ENCODE measurements at regions not wholly inside any gene's neighbourhood (a gene's known extent, or its start where the extent isn't known, plus 50 kb on each side); places are given as distances from the start of the nearest gene placed in this dataset.
A peak's percentile ranks its signal among the peaks of the same experiment; 100 is the strongest.

GRCh38 chr1:229199261-229200243, 71.4 kb upstream of the RAB4A start:
- Mint-ChIP-seq H3K27ac (peak overlapping the region; percentile 44; the same call in 1 of the 2 replicates), H3K9me3 (no peaks in the 10 kb centered on the region), H3K36me3 (ENCODE audit: low read depth) (no peaks in the 10 kb centered on the region), H3K27me3 (ENCODE audit: insufficient read depth, low read depth, poor library complexity) (peaks cover 6% of the 10 kb centered on the region), H3K4me3 (no peak overlapping the region), H3K4me1 (peaks cover 40% of the 10 kb centered on the region)
- peak overlapping the region; percentile 60 for H2AFZ ChIP-seq
- H3K27me3 ChIP-seq (ENCODE audit: insufficient read depth) = no peaks in the 10 kb centered on the region
- no peaks in the 10 kb centered on the region for H3K36me3 ChIP-seq (ENCODE audit: insufficient read depth)
- ATAC-seq (peak; percentile 28), DNase-seq (ENCODE audit: low spot score) (peak; percentile 53)
- no peaks in the 10 kb centered on the region for H3K9me2 ChIP-seq (ENCODE audit: insufficient read depth)
- peaks cover 19% of the 10 kb centered on the region for H3K4me1 ChIP-seq (ENCODE audit: insufficient read depth)
- no peak overlapping the region for H3K4me3 ChIP-seq
- no peak for TF ChIP-seq EZH2 (IDR thresholded peaks at IDR 0.05; ENCODE audit: low read depth, unreplicated experiment)
- TF ChIP-seq ZNF331 (CRISPR knock-in tag; IDR thresholded peaks at IDR 0.05; ENCODE audit: low read depth) = no peak
- TF ChIP-seq ZNF114 (CRISPR knock-in tag; IDR thresholded peaks at IDR 0.05) = no peak
- TF ChIP-seq, protein P1, sequence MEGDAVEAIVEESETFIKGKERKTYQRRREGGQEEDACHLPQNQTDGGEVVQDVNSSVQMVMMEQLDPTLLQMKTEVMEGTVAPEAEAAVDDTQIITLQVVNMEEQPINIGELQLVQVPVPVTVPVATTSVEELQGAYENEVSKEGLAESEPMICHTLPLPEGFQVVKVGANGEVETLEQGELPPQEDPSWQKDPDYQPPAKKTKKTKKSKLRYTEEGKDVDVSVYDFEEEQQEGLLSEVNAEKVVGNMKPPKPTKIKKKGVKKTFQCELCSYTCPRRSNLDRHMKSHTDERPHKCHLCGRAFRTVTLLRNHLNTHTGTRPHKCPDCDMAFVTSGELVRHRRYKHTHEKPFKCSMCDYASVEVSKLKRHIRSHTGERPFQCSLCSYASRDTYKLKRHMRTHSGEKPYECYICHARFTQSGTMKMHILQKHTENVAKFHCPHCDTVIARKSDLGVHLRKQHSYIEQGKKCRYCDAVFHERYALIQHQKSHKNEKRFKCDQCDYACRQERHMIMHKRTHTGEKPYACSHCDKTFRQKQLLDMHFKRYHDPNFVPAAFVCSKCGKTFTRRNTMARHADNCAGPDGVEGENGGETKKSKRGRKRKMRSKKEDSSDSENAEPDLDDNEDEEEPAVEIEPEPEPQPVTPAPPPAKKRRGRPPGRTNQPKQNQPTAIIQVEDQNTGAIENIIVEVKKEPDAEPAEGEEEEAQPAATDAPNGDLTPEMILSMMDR (conservative IDR thresholded peaks at IDR 0.05; ENCODE audit: low read depth in 2 of 2) = 0 out of 4 replicates have a peak, but pooled peaks of 1 of the 2 experiments have one; percentile 8
- H3F3A ChIP-seq (replicated peaks; ENCODE audit: low read depth) = no peaks in the 10 kb centered on the region; the same call in 1 of the 2 replicates
- peak overlapping the region; percentile 52; the same call in 1 of the 2 replicates for H3K4me2 ChIP-seq
- no peaks in the 10 kb centered on the region for H4K20me1 ChIP-seq (replicated peaks; ENCODE audit: insufficient read depth)
- H3K79me2 ChIP-seq (replicated peaks; ENCODE audit: insufficient read depth) = no peaks in the 10 kb centered on the region
- no peak overlapping the region; the same call in 1 of the 2 replicates for H3K27ac ChIP-seq (ENCODE audit: low read depth)

DNA sequence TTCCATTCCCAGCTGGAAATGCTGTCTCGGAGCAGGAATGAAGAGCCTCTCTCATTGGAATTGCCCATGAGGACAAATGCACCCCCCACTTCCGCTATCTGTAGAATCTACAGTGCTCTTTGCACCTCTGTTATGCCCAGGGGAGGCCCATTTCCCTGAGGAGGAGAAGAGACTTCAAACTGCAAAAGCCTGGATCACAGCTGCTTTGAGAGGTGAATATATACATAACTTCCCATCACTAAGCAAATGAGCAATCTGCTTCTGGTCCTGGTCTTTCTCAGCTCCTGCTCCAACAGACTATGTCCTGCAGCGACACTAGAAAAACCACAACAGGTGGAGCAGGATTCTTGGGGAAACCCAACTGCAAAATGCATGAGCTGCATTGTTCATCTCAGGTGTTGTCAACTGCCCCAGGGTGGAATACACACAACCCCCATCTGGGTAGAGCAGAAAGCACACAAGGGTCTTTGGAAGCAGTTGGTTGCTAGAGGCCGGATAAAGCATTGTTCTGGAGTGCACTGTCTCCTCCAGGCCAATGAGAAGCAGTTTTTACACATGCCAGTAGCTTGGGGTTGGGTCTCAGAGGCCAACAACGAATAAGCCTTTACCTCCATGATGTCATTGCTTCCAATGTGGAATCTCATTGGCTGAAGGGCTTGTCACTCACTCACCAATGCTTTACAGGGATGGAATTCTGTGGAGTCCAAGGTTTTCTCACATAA, 67.7 kb upstream of the RAB4A start:
- ATAC-seq (peak; percentile 95), DNase-seq (ENCODE audit: low spot score) (peak; percentile 98)
- no peak overlapping the region for H3K4me3 Mint-ChIP-seq
- Histone ChIP-seq H3F3A (replicated peaks; ENCODE audit: low read depth) (no peaks in the 10 kb centered on the region; the same call in 1 of the 2 replicates), H3K27ac (ENCODE audit: low read depth) (peak overlapping the region; percentile 70; the same call in 1 of the 2 replicates), H3K36me3 (ENCODE audit: insufficient read depth) (no peaks in the 10 kb centered on the region), H3K27me3 (ENCODE audit: insufficient read depth) (no peaks in the 10 kb centered on the region), H3K4me2 (peak overlapping the region; percentile 33), H3K79me2 (replicated peaks; ENCODE audit: insufficient read depth) (no peaks in the 10 kb centered on the region), H3K4me3 (no peak overlapping the region), H4K20me1 (replicated peaks; ENCODE audit: insufficient read depth) (no peaks in the 10 kb centered on the region), H3K9me2 (ENCODE audit: insufficient read depth) (peaks cover 7% of the 10 kb centered on the region; the same call in 1 of the 2 replicates), H2AFZ (0 out of 2 replicates have a peak overlapping the region, but pooled peaks have one; percentile 1), H3K4me1 (ENCODE audit: insufficient read depth) (peaks cover 19% of the 10 kb centered on the region)
- TF ChIP-seq CREB1 (CRISPR knock-in tag; IDR thresholded peaks at IDR 0.05; ENCODE audit: low read depth) = peak; percentile 77
- TF ChIP-seq NANOG (IDR thresholded peaks at IDR 0.05; ENCODE audit: borderline replicate concordance) = no peak
- H3K4me1 Mint-ChIP-seq = peaks cover 47% of the 10 kb centered on the region
- H3K27ac Mint-ChIP-seq = peak overlapping the region; percentile 3
- H3K36me3 Mint-ChIP-seq (ENCODE audit: low read depth) = no peaks in the 10 kb centered on the region
- H3K9me3 Mint-ChIP-seq = no peaks in the 10 kb centered on the region
- peaks cover 6% of the 10 kb centered on the region for H3K27me3 Mint-ChIP-seq (ENCODE audit: insufficient read depth, low read depth, poor library complexity)

All from GM23338 (cell line).